ENCODE measurements at regions not wholly inside any gene's neighbourhood (a gene's known extent, or its start where the extent isn't known, plus 50 kb on each side); places are given as distances from the start of the nearest gene placed in this dataset.

DNA sequence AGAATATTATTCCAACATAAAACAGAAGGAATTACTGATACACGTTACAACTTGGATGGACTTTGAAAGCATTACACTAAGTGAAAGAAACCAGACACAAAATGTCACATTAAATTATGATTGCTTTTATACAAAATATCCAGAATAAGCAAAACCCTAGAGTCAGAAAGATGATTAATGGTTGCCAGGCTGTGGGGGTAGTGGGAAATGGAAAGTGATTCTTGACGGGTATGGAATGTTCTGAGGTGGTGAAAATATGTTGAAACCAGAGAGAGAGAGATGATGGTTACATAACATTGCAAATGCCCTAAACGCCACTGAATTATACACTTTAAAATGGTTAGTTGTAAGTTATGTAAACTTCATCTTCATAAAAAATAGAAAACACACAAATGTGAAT, 1057.2 kb upstream of the TMEFF2 start:
- 61 to 71% (median 67%) methylated on average over 3 of the region's 3 CpGs for WGBS, 5 donors
- TF ChIP-seq, protein P1, sequence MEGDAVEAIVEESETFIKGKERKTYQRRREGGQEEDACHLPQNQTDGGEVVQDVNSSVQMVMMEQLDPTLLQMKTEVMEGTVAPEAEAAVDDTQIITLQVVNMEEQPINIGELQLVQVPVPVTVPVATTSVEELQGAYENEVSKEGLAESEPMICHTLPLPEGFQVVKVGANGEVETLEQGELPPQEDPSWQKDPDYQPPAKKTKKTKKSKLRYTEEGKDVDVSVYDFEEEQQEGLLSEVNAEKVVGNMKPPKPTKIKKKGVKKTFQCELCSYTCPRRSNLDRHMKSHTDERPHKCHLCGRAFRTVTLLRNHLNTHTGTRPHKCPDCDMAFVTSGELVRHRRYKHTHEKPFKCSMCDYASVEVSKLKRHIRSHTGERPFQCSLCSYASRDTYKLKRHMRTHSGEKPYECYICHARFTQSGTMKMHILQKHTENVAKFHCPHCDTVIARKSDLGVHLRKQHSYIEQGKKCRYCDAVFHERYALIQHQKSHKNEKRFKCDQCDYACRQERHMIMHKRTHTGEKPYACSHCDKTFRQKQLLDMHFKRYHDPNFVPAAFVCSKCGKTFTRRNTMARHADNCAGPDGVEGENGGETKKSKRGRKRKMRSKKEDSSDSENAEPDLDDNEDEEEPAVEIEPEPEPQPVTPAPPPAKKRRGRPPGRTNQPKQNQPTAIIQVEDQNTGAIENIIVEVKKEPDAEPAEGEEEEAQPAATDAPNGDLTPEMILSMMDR (IDR thresholded peaks at IDR 0.05 in 8 of 11, conservative IDR thresholded peaks at IDR 0.05 in 3 of 11): no peak
- no peak for TF ChIP-seq POLR2AphosphoS5 (IDR thresholded peaks at IDR 0.05)
- TF ChIP-seq POLR2A (IDR thresholded peaks at IDR 0.05): no peak

DNA sequence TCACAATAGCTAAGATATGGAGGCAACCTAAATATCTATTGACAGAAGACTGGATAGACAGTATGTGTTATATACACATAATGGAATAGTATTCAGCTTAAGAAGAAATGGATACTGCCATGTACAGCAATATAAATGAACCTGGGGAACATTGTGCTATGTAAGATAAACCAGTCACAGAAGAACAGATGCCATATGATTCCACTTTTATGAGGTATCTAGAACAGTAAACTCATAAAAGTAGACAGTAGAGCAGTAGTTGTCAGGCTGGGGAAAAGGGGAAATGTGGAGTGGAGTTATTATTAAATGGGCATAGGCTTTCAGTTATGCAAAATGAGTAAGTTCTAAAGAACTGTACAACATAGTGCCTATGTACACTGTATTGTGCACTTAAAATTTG, 1055.7 kb upstream of the TMEFF2 start:
- no peaks in the 10 kb centered on the region for H3K36me3 ChIP-seq
- no peak overlapping the region for H3K27ac ChIP-seq
- no peaks in the 10 kb centered on the region for H3K27me3 ChIP-seq (replicated peaks in 1 of 7)
- no peak for DNase-seq
- H3K4me3 ChIP-seq: no peak overlapping the region
- TF ChIP-seq, protein P1 (IDR thresholded peaks at IDR 0.05 in 8 of 11, conservative IDR thresholded peaks at IDR 0.05 in 3 of 11): no peak
- no peak for TF ChIP-seq POLR2AphosphoS5 (IDR thresholded peaks at IDR 0.05)
- TF ChIP-seq POLR2A (IDR thresholded peaks at IDR 0.05): no peak
- intact Hi-C loops (cut with DNase I; ENCODE audit: low total_unique reads): no loop called here
- H3K9me3 ChIP-seq: no peaks in the 10 kb centered on the region
- no peaks in the 10 kb centered on the region for H3K4me1 ChIP-seq

More for the DNA sequence above, 1057.2 kb upstream of the TMEFF2 start:
- H3K27me3 ChIP-seq (replicated peaks in 1 of 7): no peaks in the 10 kb centered on the region
- H3K4me3 ChIP-seq: no peak overlapping the region
- intact Hi-C loops (cut with DNase I; ENCODE audit: low total_unique reads): no loop called here
- DNase-seq: no peak
- H3K36me3 ChIP-seq: no peaks in the 10 kb centered on the region
- H3K9me3 ChIP-seq: no peaks in the 10 kb centered on the region
- H3K4me1 ChIP-seq: no peaks in the 10 kb centered on the region
- H3K27ac ChIP-seq: no peak overlapping the region

DNA sequence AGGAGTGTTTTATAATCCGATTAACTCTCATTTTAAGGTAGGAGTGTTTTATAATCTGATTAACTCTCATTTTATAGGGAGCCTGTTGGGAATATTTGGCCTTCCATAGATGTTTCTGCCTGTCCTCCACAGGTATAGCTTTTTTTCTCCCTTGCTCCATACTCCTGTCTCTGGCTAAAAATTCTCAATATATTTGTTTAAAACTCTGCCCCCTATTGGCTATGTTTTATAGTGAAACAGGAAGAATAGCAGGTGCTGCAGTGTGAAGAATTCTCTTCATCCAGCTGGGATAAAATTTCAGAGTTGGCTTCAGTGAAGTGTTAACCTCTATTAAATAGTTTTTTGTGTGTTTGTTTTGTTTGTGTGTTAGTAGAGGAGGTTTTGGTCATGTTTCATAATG, 1046.0 kb upstream of the TMEFF2 start:
- DNase-seq: no peak
- no peaks in the 10 kb centered on the region for H3K27me3 ChIP-seq (replicated peaks in 1 of 7)
- no peaks in the 10 kb centered on the region for H3K36me3 ChIP-seq
- no peaks in the 10 kb centered on the region for H3K4me1 ChIP-seq
- WGBS, 5 donors: 87 to 96% (median 90%) methylated on average over 1 of the region's 1 CpG
- intact Hi-C loops (cut with DNase I; ENCODE audit: low total_unique reads): no loop called here
- H3K9me3 ChIP-seq: no peaks in the 10 kb centered on the region
- no peak overlapping the region for H3K27ac ChIP-seq
- TF ChIP-seq POLR2A (IDR thresholded peaks at IDR 0.05): no peak
- TF ChIP-seq, protein P1 (IDR thresholded peaks at IDR 0.05 in 8 of 11, conservative IDR thresholded peaks at IDR 0.05 in 3 of 11): peak in 1 of 11 experiments; percentile 12
- H3K4me3 ChIP-seq: no peak overlapping the region

DNA sequence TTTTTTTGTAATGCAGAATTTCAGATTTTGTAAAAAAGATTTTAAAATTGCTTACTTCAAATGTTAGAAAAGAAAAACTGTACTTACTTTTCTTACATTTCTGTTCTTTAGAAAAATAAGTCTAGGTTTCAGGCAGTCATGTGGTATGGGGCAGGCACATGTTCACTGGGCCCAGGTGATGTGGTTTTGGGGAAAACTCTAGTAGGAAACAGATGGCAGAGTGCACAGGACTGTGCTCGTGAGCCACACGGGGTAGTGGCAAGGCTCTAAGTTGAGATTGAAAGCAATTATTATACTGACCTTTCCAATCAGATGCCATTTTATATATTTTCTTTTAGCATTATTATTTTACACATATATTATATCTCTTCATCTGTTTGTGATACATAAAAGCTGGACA, 1036.9 kb upstream of the TMEFF2 start:
- no peaks in the 10 kb centered on the region for H3K4me1 ChIP-seq
- no peak overlapping the region for H3K4me3 ChIP-seq
- no peaks in the 10 kb centered on the region for H3K36me3 ChIP-seq
- H3K27ac ChIP-seq: no peak overlapping the region
- no peaks in the 10 kb centered on the region for H3K27me3 ChIP-seq (replicated peaks in 1 of 7)
- WGBS, 5 donors: 19 to 31% (median 26%) methylated on average over 2 of the region's 2 CpGs
- intact Hi-C loops (cut with DNase I; ENCODE audit: low total_unique reads): no loop called here
- DNase-seq: no peak
- TF ChIP-seq POLR2AphosphoS5 (IDR thresholded peaks at IDR 0.05) (no peak), POLR2A (IDR thresholded peaks at IDR 0.05) (no peak)
- TF ChIP-seq, protein P1 (IDR thresholded peaks at IDR 0.05 in 8 of 11, conservative IDR thresholded peaks at IDR 0.05 in 3 of 11): no peak
- H3K9me3 ChIP-seq: peaks cover 0 to 4% (median 0%) of the 10 kb centered on the region in 8 donors

All from spleen (tissue), 11 donors.